Activated T-helper 1 cell treated with anti-CD3 and anti-CD28 coated beads, Interleukin-2, amount 50 U/mL, for 16 hours (primary cell): ENCODE measurements at regions not wholly inside any gene's neighbourhood (a gene's known extent, or its start where the extent isn't known, plus 50 kb on each side); places are given as distances from the start of the nearest gene placed in this dataset.

Source experiments
- DNase-seq, 2 donors: peaks; one replicate each; pipeline ENCODE4 v3.0.0-alpha.2; 2020; ENCODE audit warnings: low read depth in 1 of 2, low spot score in 1 of 2

GRCh38 chr12:124399622-124400021, 104.7 kb downstream of the RFLNA start:
- DNase-seq: no peak

DNA sequence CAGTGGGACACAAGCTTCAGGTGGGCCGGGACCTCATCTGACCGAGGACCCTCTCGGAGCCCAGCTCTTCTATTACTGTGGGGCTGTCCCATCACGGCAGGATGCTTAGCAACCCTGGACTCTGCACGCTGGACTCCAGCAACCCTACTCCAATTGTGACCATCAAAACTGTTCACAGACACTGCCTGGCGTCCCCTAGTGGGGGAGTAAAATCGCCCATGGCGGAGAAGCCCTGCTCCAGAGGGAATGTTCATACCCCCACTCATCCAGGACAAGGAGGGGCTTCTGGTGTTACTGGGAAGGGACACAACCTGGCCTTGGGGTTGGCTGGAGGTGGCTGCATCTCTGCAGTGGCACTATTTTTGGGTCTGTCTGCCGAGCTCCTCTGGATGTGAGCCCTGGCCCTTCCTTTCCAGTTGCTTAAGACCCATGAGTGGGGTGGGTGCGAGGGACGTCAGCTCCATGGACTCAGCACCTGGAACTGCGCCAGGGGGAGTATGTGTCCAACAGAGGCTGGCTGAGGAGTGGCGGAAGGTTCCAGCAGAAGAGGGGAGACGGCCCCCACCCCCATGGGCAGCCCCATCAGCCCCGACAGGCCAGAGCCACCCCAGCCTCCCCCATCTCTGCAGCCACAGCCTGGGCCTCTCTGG, 103.8 kb downstream of the RFLNA start:
- no peak for DNase-seq

DNA sequence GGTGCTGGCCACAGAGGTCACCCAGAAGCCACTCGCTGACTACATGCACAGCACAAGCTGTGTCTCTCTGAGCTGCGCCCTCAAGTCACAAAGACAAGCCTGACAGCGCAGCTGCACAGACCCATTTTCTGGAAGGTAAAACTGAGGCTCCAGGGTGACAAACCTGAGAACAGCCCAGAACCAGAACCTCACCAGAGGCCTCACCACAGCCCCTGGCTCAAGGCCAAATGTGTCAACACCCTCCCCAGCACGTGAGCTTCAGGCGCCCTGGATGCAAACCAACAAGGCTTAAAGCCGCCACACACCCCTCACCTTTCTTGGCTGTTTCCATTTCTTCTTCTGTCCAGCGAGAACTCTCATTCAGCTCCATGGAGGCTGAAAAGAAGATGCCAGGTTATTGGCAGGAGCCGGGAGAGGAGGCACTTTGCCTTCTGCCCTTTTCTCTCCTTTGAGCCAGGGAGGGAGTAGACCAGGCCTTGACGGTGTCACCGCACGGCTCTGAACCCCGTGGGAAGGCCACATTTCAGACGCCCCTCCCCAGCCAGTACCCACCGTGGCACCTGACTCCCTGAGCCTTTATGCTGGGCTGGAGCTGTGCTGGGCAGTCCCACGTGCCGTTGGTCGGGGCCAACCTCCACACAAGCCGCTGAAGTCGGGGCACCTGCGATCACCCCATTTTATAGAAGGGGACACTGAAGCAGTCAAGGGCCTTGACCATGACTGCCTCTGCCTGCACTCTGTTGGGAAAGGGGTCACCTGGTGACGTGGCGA, 103.1 kb downstream of the RFLNA start:
- DNase-seq: no peak

DNA sequence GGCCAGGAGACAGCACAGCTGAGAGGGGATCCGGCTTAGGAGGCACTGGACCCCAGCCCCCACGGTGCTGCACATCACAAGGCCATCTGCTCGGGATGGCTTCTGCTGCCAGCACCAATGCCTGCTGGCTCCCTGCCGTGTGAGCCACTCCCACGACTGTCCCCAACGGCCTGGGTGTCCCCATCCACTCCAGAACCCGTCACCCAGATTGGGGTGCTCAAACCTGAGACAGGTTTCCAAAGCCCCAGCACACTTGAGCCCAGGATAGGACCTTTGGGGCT, 102.4 kb downstream of the RFLNA start:
- no peak for DNase-seq

- no peak for DNase-seq
Measured at GRCh38 chr12:124396544-124397398, 101.9 kb downstream of the RFLNA start.

DNA sequence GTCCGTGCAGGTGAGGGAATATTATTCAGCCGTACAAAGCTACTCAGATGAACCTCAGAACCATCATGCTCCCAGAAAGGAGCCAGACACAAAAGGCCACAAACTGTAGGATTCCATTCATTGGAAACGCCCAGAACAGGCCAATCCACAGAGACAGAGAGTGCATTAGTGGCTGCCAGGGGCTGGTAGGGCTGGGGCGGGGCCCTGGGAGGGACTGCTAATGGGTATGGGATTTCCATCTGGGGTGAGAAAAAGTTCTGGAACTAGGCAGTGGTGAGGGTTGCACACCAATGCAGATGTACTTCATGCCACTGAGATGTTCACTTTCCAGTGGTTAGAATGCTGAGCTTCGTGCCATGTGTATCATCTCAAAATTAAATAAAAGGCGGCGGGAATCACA, 101.1 kb downstream of the RFLNA start:
- DNase-seq: no peak

DNA sequence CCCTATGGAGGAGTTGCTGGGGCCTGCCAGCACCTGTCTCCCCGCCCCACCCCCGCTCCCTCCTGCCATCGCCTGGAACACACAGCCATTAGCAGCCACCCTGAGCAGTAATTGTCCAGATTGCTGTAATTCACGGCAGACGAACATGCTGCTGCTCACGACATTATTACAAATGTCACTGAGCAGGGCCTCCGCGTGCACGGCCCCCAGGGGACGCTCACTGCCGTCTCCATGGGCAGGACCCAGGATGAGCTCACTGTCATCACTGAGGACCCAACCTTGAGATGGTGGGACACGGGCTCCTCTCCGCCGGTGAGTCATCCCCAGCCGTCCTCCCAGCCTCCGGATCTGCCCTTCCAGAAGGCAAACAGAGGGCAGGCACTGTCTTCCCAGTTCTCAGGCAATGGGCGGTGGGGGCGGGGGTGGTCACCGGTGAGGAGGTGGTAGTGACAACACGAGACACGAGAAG, 100.4 kb downstream of the RFLNA start:
- DNase-seq: no peak

GRCh38 chr12:124394462-124395128, 99.7 kb downstream of the RFLNA start:
- no peak for DNase-seq

- no peak for DNase-seq
Measured at GRCh38 chr12:124393831-124394230, 98.9 kb downstream of the RFLNA start.

GRCh38 chr12:124393414-124393790, 98.5 kb downstream of the RFLNA start:
- DNase-seq: no peak

DNA sequence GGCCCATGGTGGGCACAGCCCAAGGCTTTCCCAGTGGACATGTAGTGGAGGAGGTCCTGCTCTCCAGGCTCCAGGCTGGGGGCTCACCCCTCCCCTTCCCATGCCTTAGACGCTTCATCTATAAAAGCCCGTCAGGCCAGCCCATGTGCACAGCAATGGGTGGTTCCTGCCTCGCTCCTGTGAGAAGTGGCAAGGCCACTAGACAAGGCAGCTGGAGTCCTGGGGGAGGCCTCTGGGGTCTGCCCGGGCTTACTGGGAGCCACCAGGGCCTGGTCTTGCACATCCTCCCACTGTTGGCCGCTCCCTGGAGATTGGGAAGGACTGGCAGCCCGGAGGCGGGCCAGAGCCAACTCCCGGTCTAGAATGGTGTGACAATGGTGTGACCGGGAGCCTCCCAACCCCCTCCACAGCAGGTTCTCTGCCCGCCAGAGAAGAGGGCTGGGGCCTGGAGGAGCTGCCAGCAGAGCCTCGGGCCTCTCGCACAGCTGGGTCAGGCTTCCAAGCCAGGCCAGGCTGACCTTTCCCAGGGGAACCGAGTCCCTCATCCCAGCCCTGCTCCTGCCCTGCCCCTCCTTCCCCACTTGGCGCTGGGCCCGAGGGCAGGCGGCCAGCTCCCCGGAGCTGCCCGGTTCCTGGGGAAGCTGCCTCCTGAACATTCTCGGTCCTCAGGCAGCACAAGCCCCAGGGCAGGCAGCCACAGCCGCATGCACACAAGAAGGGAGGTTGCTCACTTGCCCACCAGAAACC, 97.9 kb downstream of the RFLNA start:
- no peak for DNase-seq

DNA sequence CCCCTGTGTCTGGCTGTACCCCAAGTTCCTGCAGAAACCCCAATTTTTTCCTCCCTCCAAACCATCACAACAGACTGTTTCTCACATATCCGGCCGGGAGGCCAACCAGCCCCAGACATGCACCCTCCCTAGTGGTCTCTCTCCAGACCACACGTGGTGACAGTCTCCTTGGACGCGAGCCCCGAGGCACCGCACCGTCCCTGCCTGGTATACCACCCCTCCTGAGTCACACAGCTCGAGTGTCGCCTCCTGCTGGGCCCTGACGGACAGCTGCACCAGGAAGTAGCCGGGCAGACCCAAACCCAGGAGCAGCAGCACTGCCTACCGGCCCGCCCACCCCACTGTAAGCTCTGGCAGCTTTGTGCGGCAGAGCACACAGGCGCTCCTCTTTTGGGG, 97.4 kb downstream of the RFLNA start:
- no peak for DNase-seq

DNA sequence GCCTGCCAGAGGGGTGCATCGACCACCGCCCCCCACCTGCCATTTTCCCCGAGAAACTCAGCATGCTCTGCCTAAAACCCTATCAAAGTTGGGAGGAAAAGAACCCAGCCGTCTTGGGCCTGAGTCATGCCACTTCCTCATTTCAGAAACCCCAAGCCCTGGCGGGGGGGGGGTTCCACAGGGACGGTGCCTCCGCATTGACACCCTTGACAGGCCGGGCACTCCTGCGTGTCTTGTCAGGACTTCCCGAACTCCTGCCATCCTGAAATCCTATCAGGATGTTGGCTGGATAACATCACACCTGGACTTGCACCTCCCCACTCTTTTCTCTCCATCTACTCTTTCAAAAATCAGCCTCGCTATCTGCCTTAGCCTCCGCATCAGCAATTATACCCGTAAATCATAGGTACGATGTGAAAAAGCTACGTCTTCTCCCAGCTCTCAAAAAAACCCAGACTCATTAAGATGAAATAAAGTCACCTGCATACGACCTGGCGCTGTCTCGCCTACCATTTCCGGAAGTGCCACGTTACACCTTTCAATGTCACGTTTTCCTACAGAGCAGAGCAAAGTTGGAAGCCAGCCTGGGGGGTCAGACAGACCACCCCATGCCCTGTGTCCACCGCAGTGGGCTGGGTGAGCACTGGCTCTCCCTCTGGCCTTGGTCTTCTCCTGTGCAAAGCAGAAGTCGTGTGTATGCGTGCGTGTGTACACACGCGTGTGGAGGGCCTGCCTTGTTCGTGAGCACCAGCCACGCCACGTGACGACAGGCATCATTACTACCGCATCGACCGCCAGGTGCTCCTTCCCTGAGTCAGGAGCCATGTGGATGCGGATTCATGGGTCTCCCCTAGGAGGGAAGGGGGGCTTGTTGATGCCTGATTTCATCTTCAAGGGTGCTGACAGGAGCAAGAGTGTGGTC, 96.7 kb downstream of the RFLNA start:
- DNase-seq: no peak

DNA sequence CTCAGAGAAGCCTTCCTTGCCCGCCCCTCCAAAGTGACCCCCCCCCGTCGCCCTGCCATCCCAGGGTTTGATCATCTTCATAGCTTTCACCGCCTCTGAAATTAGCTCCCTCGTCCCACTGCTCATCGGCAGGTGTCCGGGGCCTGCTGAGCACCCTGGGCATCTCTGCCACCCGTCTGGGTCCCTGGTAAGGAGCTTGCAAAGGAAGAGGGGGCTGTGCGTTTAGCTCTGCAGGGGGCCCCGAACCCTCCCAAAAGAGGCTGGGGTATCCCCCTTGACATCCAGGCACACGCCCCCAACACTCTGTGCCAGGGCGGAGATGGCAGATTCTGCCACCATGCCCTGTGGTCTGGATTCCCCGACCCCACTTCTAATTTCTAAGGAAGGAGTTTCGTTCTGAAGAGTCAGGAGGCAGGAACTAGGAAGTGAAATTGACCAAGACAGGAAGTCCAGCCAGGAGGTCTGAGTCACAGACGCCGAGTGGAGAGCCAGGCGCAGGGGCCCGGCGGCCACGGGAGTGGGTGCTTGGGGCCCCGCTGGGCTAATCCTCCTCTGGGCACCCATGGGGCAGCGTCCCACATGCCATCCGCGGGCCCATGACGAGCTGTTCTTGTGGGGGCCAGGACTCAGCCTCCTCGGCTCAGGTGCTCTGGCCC, 95.7 kb downstream of the RFLNA start:
- no peak for DNase-seq

DNA sequence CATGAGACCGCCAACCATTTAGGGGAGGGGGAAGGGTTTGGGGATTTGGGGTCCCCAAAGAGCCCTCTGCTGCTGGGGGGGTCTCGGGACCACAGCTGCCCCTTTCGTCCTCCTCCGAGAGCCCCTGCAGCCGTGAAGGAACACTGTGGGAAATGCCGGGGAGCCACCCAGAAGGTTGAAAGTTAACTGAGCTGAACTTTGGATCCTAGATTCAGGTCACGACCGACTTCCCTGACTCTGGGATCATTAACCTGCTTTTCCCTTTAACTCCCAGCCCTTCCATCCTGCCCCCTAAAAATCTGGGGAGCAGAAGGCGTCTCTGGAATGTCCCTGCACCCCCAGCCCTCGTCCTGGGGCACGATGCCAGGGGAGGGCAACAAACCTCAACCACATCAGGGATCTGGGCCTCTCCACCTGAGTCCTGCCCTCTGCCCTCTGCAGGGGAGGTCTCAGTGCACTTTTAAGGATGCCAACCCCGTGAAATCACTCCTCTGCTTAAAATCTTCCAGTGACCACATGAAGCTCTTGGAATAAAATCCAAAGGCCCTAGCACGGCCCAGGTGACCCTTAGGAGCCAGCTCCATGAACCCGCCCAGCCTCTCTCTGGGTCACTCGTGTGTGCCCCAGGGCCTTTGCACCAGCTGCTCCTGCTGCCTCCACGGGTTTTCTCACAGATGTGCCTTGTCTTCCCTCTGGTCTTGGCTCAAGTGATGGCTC, 95.0 kb downstream of the RFLNA start:
- no peak for DNase-seq

DNA sequence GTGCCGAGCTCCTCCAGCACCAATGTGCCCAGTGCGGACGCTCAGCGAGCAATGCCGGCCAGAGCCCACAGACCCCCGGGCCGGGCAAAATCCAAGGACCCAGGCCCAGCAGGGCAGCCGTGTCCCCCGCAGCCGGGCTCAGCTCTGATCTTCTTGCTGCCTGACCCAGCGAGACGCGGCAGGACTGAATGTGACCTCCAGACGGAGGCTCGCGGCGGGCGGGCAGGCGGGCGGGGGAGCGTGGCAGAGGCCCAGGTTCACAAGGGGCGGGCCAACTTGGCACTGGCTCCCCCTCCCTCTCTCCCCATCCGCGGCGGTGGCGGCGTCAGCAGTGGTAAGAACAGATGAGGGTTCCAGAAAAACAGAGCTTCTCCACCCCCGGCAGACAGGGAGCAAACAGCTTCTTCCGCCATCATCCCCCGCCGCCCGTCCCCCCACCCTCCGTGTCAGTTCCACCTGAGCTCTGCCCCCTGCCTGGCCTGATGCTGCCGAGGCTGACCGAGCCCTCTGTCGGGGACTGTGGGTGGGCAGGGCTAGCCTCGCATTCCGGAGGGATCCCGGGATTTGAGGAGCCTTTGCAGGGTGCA, 94.3 kb downstream of the RFLNA start:
- peak; percentile 29 to 40 for DNase-seq

GRCh38 chr12:124388679-124389137, 93.8 kb downstream of the RFLNA start:
- peak in 1 of 2 donors; percentile 8 for DNase-seq

DNA sequence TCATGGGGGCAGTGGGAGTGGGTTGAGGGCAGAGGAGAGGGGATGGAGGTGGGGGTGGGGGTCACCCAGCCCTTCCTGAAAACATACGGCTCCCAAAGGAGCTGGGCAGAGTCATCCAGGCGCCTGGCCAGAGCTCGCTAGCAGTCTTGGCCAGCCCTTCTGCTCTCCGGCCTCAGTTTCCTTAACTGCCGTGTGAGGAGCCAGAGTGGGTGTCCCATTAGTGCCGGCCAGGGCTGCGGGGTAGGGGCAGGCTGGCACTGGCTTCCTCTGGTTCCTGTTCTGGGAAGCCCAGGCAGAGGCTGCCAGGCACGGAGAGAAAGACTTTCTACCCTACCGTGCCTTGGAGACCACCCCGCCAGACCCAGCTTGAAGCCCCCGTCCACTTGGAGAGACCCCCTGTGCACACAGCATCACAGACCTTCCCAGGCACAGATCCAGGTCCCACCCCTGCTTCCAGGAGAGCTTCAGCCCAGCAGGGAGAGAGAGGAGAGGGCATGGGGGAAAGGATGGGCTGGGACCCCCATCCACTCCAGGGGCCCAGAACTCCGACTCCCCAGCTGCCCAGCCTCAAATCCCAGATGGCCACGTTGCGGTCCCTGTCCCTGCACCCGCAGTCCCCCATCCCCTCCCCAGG, 93.3 kb downstream of the RFLNA start:
- no peak for DNase-seq
